ENCODE measurements at regions not wholly inside any gene's neighbourhood (a gene's known extent, or its start where the extent isn't known, plus 50 kb on each side); places are given as distances from the start of the nearest gene placed in this dataset.
"Not testable (repeated sequence)": the region's sequence is repeated elsewhere in the genome, so short reads cannot be mapped to it uniquely, and the experiment has no call there.

DNA sequence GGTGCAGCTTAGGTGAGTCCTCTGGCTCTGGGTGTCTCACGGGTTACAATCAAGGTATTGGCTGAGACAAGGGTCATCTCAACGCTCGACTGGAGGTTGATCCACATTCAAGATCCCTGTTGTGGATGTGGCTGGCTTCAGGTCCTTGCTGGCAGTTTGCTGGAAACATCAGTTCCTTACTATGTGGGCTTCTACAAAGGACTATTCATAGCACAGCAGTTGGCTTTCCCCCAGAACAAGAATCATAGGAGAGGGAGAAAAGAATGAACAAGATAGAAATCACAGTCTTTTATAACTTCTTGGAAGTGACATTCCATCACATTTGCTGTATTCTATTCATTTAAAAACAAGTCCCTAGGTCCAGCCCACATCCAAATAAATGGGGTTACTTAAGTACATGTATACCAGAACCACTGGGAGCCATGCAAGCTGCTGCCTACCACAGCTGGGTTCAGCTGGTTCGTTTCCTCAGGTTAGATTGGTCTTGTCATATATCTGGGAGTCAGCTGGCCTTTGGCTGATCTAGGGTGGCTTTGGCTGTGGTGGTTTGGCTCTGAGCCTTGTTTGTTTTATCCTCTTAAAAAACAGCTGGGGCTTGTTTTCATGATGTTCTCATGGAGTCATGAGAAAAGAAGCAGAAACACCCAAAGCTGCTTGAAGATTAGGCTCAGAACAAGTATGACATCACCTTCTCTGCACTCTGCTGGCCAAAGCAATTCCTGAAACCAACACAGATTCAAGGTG lies 433.2 kb upstream of the SPTLC3 start:
- TF ChIP-seq, protein P1, sequence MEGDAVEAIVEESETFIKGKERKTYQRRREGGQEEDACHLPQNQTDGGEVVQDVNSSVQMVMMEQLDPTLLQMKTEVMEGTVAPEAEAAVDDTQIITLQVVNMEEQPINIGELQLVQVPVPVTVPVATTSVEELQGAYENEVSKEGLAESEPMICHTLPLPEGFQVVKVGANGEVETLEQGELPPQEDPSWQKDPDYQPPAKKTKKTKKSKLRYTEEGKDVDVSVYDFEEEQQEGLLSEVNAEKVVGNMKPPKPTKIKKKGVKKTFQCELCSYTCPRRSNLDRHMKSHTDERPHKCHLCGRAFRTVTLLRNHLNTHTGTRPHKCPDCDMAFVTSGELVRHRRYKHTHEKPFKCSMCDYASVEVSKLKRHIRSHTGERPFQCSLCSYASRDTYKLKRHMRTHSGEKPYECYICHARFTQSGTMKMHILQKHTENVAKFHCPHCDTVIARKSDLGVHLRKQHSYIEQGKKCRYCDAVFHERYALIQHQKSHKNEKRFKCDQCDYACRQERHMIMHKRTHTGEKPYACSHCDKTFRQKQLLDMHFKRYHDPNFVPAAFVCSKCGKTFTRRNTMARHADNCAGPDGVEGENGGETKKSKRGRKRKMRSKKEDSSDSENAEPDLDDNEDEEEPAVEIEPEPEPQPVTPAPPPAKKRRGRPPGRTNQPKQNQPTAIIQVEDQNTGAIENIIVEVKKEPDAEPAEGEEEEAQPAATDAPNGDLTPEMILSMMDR (IDR thresholded peaks at IDR 0.05; ENCODE audit: borderline replicate concordance, insufficient read depth, low read depth, low read length) = no peak
- no peak overlapping the region for H3K4me3 ChIP-seq (ENCODE audit: low read depth, low read length)

DNA sequence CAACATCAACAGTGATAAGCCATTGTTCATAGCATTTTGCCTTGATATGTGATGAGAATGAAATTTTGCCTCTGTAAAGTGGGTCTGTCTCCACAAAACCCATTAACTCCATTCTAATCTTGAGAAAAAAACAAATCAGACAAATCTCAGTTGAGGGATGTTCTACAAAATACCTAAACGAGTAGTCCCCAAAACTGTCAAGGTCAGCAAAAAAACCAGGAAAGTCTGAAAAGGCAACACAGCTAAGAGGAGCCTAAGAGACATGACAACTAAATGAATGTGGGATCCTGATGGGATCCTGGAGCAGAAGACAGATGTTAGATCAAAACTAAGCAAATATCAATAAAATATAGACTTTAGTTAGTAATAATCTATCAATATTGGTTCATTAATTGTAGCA lies 431.6 kb upstream of the SPTLC3 start:
- TF ChIP-seq, protein P1 (IDR thresholded peaks at IDR 0.05; ENCODE audit: borderline replicate concordance, insufficient read depth, low read depth, low read length) = no peak

GRCh38 chr20:12581644-12582289 lies 427.0 kb upstream of the SPTLC3 start:
- H3K4me3 ChIP-seq (ENCODE audit: low read depth, low read length) = no peak overlapping the region
- TF ChIP-seq, protein P1 (IDR thresholded peaks at IDR 0.05; ENCODE audit: borderline replicate concordance, insufficient read depth, low read depth, low read length) = no peak

More for the DNA sequence above, 431.6 kb upstream of the SPTLC3 start:
- no peak overlapping the region for H3K4me3 ChIP-seq (ENCODE audit: low read depth, low read length)

DNA sequence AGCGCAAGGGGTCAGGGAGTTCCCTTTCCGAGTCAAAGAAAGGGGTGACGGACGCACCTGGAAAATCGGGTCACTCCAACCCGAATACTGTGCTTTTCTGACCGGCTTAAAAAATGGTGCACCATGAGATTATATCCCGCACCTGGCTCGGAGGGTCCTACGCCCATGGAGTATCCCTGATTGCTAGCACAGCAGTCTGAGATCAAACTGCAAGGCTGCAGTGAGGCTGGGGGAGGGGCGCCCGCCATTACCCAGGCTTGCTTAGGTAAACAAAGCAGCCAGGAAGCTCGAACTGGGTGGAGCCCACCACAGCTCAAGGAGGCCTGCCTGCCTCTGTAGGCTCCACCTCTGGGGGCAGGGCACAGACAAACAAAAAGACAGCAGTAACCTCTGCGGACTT lies 426.1 kb upstream of the SPTLC3 start:
- H3K4me3 ChIP-seq (ENCODE audit: low read depth, low read length) = not testable (repeated sequence)

- TF ChIP-seq, protein P1 (IDR thresholded peaks at IDR 0.05; ENCODE audit: borderline replicate concordance, insufficient read depth, low read depth, low read length) = no peak
- no peak overlapping the region for H3K4me3 ChIP-seq (ENCODE audit: low read depth, low read length)
Observed at GRCh38 chr20:12591949-12592470, 416.8 kb upstream of the SPTLC3 start.

- TF ChIP-seq, protein P1 (IDR thresholded peaks at IDR 0.05; ENCODE audit: borderline replicate concordance, insufficient read depth, low read depth, low read length) = no peak
- no peak overlapping the region for H3K4me3 ChIP-seq (ENCODE audit: low read depth, low read length)
Observed at GRCh38 chr20:12592756-12593155, 416.0 kb upstream of the SPTLC3 start.

DNA sequence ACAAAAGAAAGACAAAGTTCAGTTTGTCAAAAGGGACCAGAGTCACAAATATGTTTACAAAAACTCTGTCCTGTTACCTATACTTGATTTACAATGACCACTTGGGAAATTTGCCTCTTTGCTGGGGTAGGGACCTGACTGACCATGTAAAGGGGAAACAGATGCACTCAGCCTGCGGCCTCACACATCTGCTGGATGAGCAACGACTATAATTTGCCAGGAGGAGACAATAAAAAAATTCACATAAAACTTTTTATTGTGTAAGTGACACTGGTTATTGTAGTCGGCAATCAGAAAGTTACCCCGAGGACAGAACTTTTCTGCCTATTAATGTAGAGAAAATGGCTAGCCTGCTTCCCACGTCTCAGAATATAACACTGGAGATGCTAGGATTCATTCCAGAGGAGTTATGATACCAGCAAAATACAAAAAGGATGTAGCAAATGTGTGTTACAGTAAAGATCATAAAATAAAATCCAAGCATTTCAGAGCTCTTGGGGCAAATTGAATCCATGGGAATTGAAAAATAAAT lies 415.4 kb upstream of the SPTLC3 start:
- H3K4me3 ChIP-seq (ENCODE audit: low read depth, low read length) = no peak overlapping the region
- TF ChIP-seq, protein P1 (IDR thresholded peaks at IDR 0.05; ENCODE audit: borderline replicate concordance, insufficient read depth, low read depth, low read length) = no peak

All from GM12875 (cell line).